ENCODE measurements at regions not wholly inside any gene's neighbourhood (a gene's known extent, or its start where the extent isn't known, plus 50 kb on each side); places are given as distances from the start of the nearest gene placed in this dataset.
"Not testable (repeated sequence)": the region's sequence is repeated elsewhere in the genome, so short reads cannot be mapped to it uniquely, and the experiment has no call there.

- in situ Hi-C loops (cut with HindIII; ENCODE audit: low sequenced_read_pairs) = no loop called here
Observed at GRCh38 chr14:65833267-65833880, 420.8 kb downstream of the FUT8 start.

- in situ Hi-C loops (cut with HindIII; ENCODE audit: low sequenced_read_pairs) = no loop called here
Observed at GRCh38 chr14:65834051-65834450, 421.5 kb downstream of the FUT8 start.

- in situ Hi-C loops (cut with HindIII; ENCODE audit: low sequenced_read_pairs) = no loop called here
Observed at GRCh38 chr14:65834812-65835211, 422.3 kb downstream of the FUT8 start.

GRCh38 chr14:65835501-65835900 lies 423.0 kb downstream of the FUT8 start:
- in situ Hi-C loops (cut with HindIII; ENCODE audit: low sequenced_read_pairs) = no loop called here

- in situ Hi-C loops (cut with HindIII; ENCODE audit: low sequenced_read_pairs) = no loop called here
Observed at GRCh38 chr14:65838565-65838964, 426.0 kb downstream of the FUT8 start.

GRCh38 chr14:65840118-65840751 lies 427.7 kb downstream of the FUT8 start:
- in situ Hi-C loops (cut with HindIII; ENCODE audit: low sequenced_read_pairs) = no loop called here

- in situ Hi-C loops (cut with HindIII; ENCODE audit: low sequenced_read_pairs) = no loop called here
Observed at GRCh38 chr14:65840786-65841185, 428.3 kb downstream of the FUT8 start.

GRCh38 chr14:65846196-65846868 lies 433.8 kb downstream of the FUT8 start:
- in situ Hi-C loops (cut with HindIII; ENCODE audit: low sequenced_read_pairs) = no loop called here

GRCh38 chr14:65847075-65847847 lies 434.7 kb downstream of the FUT8 start:
- in situ Hi-C loops (cut with HindIII; ENCODE audit: low sequenced_read_pairs) = no loop called here

- in situ Hi-C loops (cut with HindIII; ENCODE audit: low sequenced_read_pairs) = not testable (repeated sequence)
Observed at GRCh38 chr14:65847931-65848330, 435.4 kb downstream of the FUT8 start.

GRCh38 chr14:65849091-65849490 lies 436.6 kb downstream of the FUT8 start:
- in situ Hi-C loops (cut with HindIII; ENCODE audit: low sequenced_read_pairs) = no loop called here

GRCh38 chr14:65849558-65849957 lies 437.0 kb downstream of the FUT8 start:
- in situ Hi-C loops (cut with HindIII; ENCODE audit: low sequenced_read_pairs) = no loop called here

GRCh38 chr14:65850429-65851135 lies 438.1 kb downstream of the FUT8 start:
- in situ Hi-C loops (cut with HindIII; ENCODE audit: low sequenced_read_pairs) = no loop called here

GRCh38 chr14:65852689-65853088 lies 440.2 kb downstream of the FUT8 start:
- in situ Hi-C loops (cut with HindIII; ENCODE audit: low sequenced_read_pairs) = no loop called here

- in situ Hi-C loops (cut with HindIII; ENCODE audit: low sequenced_read_pairs) = no loop called here
Observed at GRCh38 chr14:65853407-65853955, 441.0 kb downstream of the FUT8 start.

- in situ Hi-C loops (cut with HindIII; ENCODE audit: low sequenced_read_pairs) = no loop called here
Observed at GRCh38 chr14:65854215-65854614, 441.7 kb downstream of the FUT8 start.

- in situ Hi-C loops (cut with HindIII; ENCODE audit: low sequenced_read_pairs) = no loop called here
Observed at GRCh38 chr14:65860956-65861611, 448.6 kb downstream of the FUT8 start.

GRCh38 chr14:65864549-65864948 lies 452.0 kb downstream of the FUT8 start:
- in situ Hi-C loops (cut with HindIII; ENCODE audit: low sequenced_read_pairs) = no loop called here

- in situ Hi-C loops (cut with HindIII; ENCODE audit: low sequenced_read_pairs) = no loop called here
Observed at GRCh38 chr14:65864984-65865383, 452.5 kb downstream of the FUT8 start.

- in situ Hi-C loops (cut with HindIII; ENCODE audit: low sequenced_read_pairs) = no loop called here
Observed at GRCh38 chr14:65866448-65866847, 453.9 kb downstream of the FUT8 start.

Data from DLD1 (cell line).